HEK293T (cell line): ENCODE measurements at regions not wholly inside any gene's neighbourhood (a gene's known extent, or its start where the extent isn't known, plus 50 kb on each side); places are given as distances from the start of the nearest gene placed in this dataset.
"Not testable (repeated sequence)": the region's sequence is repeated elsewhere in the genome, so short reads cannot be mapped to it uniquely, and the experiment has no call there.

Source experiments
- ARNT ChIP-seq: fragments of 450-650 bp; IDR thresholded peaks from 2 replicates; pipeline ENCODE4 v1.6.1; 2017; ENCODE audit warnings: mild to moderate bottlenecking
- CTBP1 ChIP-seq: fragments of 450-650 bp; IDR thresholded peaks from 2 replicates; pipeline ENCODE4 v1.6.1; 2016; ENCODE audit warnings: borderline replicate concordance
- ELF4 ChIP-seq: fragments of 450-650 bp; IDR thresholded peaks from 2 replicates; pipeline ENCODE4 v1.6.1; 2017; ENCODE audit warnings: antibody characterized with exemption
- FOXA1 ChIP-seq: fragments of 450-650 bp; IDR thresholded peaks from 2 replicates; pipeline ENCODE4 v1.6.1; 2016; ENCODE audit warnings: mild to moderate bottlenecking
- FOXK2 ChIP-seq: fragments of 450-650 bp; IDR thresholded peaks from 2 replicates; pipeline ENCODE4 v1.6.1; 2016; ENCODE audit warnings: mild to moderate bottlenecking
- FOXM1 ChIP-seq: fragments of 450-650 bp; IDR thresholded peaks from 2 replicates; pipeline ENCODE4 v1.6.1; 2017; ENCODE audit warnings: mild to moderate bottlenecking, borderline replicate concordance
- L3MBTL2 ChIP-seq: fragments of 450-650 bp; conservative IDR thresholded peaks from 2 replicates; pipeline ENCODE4 v1.6.1; 2016; ENCODE audit warnings: mild to moderate bottlenecking
- LEF1 ChIP-seq: fragments of 450-650 bp; IDR thresholded peaks from 2 replicates; pipeline ENCODE4 v1.6.1; 2017; ENCODE audit warnings: mild to moderate bottlenecking, borderline replicate concordance
- NFRKB ChIP-seq: fragments of 450-650 bp; IDR thresholded peaks from 2 replicates; pipeline ENCODE4 v1.6.1; 2016; ENCODE audit warnings: mild to moderate bottlenecking, moderate library complexity
- PKNOX1 ChIP-seq: fragments of 450-650 bp; IDR thresholded peaks from 2 replicates; pipeline ENCODE4 v1.6.1; 2016
- SP1 ChIP-seq: fragments of 450-650 bp; IDR thresholded peaks from 2 replicates; pipeline ENCODE4 v1.6.1; 2017
- SUZ12 ChIP-seq: fragments of 450-650 bp; IDR thresholded peaks from 2 replicates; pipeline ENCODE4 v1.6.1; 2016; ENCODE audit warnings: mild to moderate bottlenecking
- TARDBP ChIP-seq: fragments of 450-650 bp; IDR thresholded peaks from 2 replicates; pipeline ENCODE4 v1.6.1; 2016
- ZNF384 ChIP-seq: fragments of 450-650 bp; IDR thresholded peaks from 2 replicates; pipeline ENCODE4 v1.6.1; 2016

GRCh38 chr16:29111901-29112680 lies 127.2 kb downstream of the LAT start:
- TF ChIP-seq PKNOX1, SUZ12, CTBP1, ELF4, TARDBP, FOXM1, ARNT, SP1, NFRKB, ZNF384, FOXK2, FOXA1, L3MBTL2, LEF1: not testable (repeated sequence)
